ENCODE measurements at regions not wholly inside any gene's neighbourhood (a gene's known extent, or its start where the extent isn't known, plus 50 kb on each side); places are given as distances from the start of the nearest gene placed in this dataset.

GRCh38 chr6:27854421-27854820 is 57.8 kb downstream of the OR2B2 start:
- no peak for TF ChIP-seq CTCF (conservative IDR thresholded peaks at IDR 0.05; ENCODE audit: low read depth, low read length)
- TF ChIP-seq EZH2phosphoT487 (IDR thresholded peaks at IDR 0.05; ENCODE audit: borderline replicate concordance, low read length), result no peak
- no peak for TF ChIP-seq EZH2 (IDR thresholded peaks at IDR 0.05; ENCODE audit: low read length, unreplicated experiment)

All from PC-3 (cell line).